ENCODE measurements at regions not wholly inside any gene's neighbourhood (a gene's known extent, or its start where the extent isn't known, plus 50 kb on each side); places are given as distances from the start of the nearest gene placed in this dataset.

DNA sequence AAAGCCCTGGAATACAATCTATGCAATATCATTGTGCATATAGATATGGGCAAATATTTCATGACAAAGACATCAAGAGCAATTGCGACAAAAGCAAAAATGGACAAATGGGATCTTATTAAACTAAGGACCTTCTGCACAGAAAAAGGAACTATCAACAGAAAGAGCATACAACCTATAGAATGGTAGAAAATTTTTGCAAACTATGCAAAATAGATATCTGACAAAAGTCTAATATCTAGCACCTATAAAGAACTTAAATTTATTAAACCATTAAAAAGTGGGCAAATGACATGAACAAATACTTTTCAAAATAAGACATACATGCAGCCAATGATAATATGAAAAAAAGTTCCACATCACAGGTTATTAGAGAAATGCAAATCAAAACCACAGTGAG is 312.9 kb downstream of the GLUD2 start:
- 96% methylated on average over 1 of the region's 1 CpG for WGBS (ENCODE audit: insufficient coverage, insufficient replicate concordance, low lambda C conversion rate, missing lambda C conversion rate)
- in situ Hi-C loops (cut with MboI), result no loop called here
- FAIRE-seq (no peak), ATAC-seq (no peak), DNase-seq (ENCODE audit: low read depth, low spot score) (no peak)
- ChIA-PET SMC1A (ENCODE audit: uncharacterized antibody, unreplicated experiment) (no interaction called here), POLR2A (no interaction called here), CTCF (no interaction called here), RAD21 (ENCODE audit: unreplicated experiment) (interaction anchor here (0.6 kb wide), 1 partner anchor 52 kb away, joined by 3 read pairs; no protein-coding TSS in a partner anchor)
- Histone ChIP-seq H3K4me2 (ENCODE audit: control insufficient read depth, insufficient read depth) (no peak overlapping the region), H3K27ac (ENCODE audit: control insufficient read depth, insufficient read depth) (no peak overlapping the region), H3K9ac (ENCODE audit: control insufficient read depth, insufficient read depth, low read length) (no peak overlapping the region), H3K4me3 (no peak overlapping the region), H3K36me3 (ENCODE audit: control insufficient read depth in 2 of 2, insufficient read depth in 2 of 2, low read length in 1 of 2) (no peaks in the 10 kb centered on the region), H3K79me2 (ENCODE audit: control insufficient read depth, insufficient read depth, low read length) (no peaks in the 10 kb centered on the region), H2AFZ (ENCODE audit: control insufficient read depth, low read depth, low read length) (no peak overlapping the region), H4K20me1 (ENCODE audit: control insufficient read depth, insufficient read depth) (no peaks in the 10 kb centered on the region), H3K27me3 (replicated peaks in 1 of 2; ENCODE audit: control insufficient read depth in 2 of 2, insufficient read depth in 2 of 2, low read length in 1 of 2) (no peaks in the 10 kb centered on the region), H3K4me1 (ENCODE audit: control insufficient read depth, insufficient read depth, low read length) (no peaks in the 10 kb centered on the region), H3K9me3 (replicated peaks; ENCODE audit: control insufficient read depth, insufficient read depth, low read length) (no peaks in the 10 kb centered on the region)
- TF ChIP-seq RUNX3 (IDR thresholded peaks at IDR 0.05; ENCODE audit: low read length) (no peak), MTA3 (IDR thresholded peaks at IDR 0.05; ENCODE audit: borderline replicate concordance, low read length) (no peak), SIX5 (IDR thresholded peaks at IDR 0.05; ENCODE audit: low read depth, low read length, severe bottlenecking) (no peak), ZNF384 (IDR thresholded peaks at IDR 0.05; ENCODE audit: borderline replicate concordance, low read depth, low read length) (no peak), EED (IDR thresholded peaks at IDR 0.05; ENCODE audit: low read depth) (no peak), LARP7 (IDR thresholded peaks at IDR 0.05) (no peak)
- TF ChIP-seq, protein P1, sequence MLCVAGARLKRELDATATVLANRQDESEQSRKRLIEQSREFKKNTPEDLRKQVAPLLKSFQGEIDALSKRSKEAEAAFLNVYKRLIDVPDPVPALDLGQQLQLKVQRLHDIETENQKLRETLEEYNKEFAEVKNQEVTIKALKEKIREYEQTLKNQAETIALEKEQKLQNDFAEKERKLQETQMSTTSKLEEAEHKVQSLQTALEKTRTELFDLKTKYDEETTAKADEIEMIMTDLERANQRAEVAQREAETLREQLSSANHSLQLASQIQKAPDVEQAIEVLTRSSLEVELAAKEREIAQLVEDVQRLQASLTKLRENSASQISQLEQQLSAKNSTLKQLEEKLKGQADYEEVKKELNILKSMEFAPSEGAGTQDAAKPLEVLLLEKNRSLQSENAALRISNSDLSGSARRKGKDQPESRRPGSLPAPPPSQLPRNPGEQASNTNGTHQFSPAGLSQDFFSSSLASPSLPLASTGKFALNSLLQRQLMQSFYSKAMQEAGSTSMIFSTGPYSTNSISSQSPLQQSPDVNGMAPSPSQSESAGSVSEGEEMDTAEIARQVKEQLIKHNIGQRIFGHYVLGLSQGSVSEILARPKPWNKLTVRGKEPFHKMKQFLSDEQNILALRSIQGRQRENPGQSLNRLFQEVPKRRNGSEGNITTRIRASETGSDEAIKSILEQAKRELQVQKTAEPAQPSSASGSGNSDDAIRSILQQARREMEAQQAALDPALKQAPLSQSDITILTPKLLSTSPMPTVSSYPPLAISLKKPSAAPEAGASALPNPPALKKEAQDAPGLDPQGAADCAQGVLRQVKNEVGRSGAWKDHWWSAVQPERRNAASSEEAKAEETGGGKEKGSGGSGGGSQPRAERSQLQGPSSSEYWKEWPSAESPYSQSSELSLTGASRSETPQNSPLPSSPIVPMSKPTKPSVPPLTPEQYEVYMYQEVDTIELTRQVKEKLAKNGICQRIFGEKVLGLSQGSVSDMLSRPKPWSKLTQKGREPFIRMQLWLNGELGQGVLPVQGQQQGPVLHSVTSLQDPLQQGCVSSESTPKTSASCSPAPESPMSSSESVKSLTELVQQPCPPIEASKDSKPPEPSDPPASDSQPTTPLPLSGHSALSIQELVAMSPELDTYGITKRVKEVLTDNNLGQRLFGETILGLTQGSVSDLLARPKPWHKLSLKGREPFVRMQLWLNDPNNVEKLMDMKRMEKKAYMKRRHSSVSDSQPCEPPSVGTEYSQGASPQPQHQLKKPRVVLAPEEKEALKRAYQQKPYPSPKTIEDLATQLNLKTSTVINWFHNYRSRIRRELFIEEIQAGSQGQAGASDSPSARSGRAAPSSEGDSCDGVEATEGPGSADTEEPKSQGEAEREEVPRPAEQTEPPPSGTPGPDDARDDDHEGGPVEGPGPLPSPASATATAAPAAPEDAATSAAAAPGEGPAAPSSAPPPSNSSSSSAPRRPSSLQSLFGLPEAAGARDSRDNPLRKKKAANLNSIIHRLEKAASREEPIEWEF (IDR thresholded peaks at IDR 0.05; ENCODE audit: insufficient replicate concordance, low read depth, low read length), result no peak
- intact Hi-C loops (cut with micrococcal nuclease; ENCODE audit: unreplicated experiment), result no loop called here
- no TSS peak for BruUV-seq (replicated peaks)

Data from GM12878 (cell line).